ENCODE measurements at regions not wholly inside any gene's neighbourhood (a gene's known extent, or its start where the extent isn't known, plus 50 kb on each side); places are given as distances from the start of the nearest gene placed in this dataset.
A peak's percentile ranks its signal among the peaks of the same experiment; 100 is the strongest.
"Not testable (repeated sequence)": the region's sequence is repeated elsewhere in the genome, so short reads cannot be mapped to it uniquely, and the experiment has no call there.

GRCh38 chrX:7346021-7346420 lies 198.1 kb upstream of the PUDP start:
- H3K18ac ChIP-seq (ENCODE audit: low read depth in 1 of 2, low read length in 2 of 2), result no peak overlapping the region
- no peak overlapping the region for H2AK5ac ChIP-seq (ENCODE audit: low read length, severe bottlenecking)
- H3K9ac ChIP-seq (ENCODE audit: low read length), result no peak overlapping the region
- no peak overlapping the region for H2BK120ac ChIP-seq (ENCODE audit: low read depth, low read length)
- H3K27me3 ChIP-seq (ENCODE audit: control insufficient read depth in 1 of 2, insufficient read depth in 1 of 2, low read length in 2 of 2), result no peaks in the 10 kb centered on the region
- H3K4me3 ChIP-seq (ENCODE audit: insufficient read depth in 1 of 2, low read depth in 1 of 2, low read length in 2 of 2), result no peak overlapping the region
- no peak overlapping the region for H2BK15ac ChIP-seq (ENCODE audit: low read depth, poor library complexity, severe bottlenecking)
- H3K27ac ChIP-seq (ENCODE audit: low read length, poor library complexity, severe bottlenecking), result no peak overlapping the region
- peaks cover 0 to 5% of the 10 kb centered on the region in 2 experiments for H3K36me3 ChIP-seq (ENCODE audit: control insufficient read depth in 1 of 2, insufficient read depth in 2 of 2, low read depth in 1 of 2, low read length in 2 of 2)
- H3K4me2 ChIP-seq (ENCODE audit: low read length, poor library complexity, severe bottlenecking), result no peak overlapping the region
- no CpG with 5 or more reads among the region's 1 CpG for WGBS
- H4K91ac ChIP-seq (ENCODE audit: low read length), result no peak overlapping the region
- H2AFZ ChIP-seq (ENCODE audit: low read depth, low read length), result no peak overlapping the region
- no peak for DNase-seq
- H3K14ac ChIP-seq (ENCODE audit: low read length in 2 of 2), result no peak overlapping the region
- H3K9me3 ChIP-seq (ENCODE audit: control insufficient read depth, low read length), result no peaks in the 10 kb centered on the region
- H4K8ac ChIP-seq (ENCODE audit: low read length), result no peak overlapping the region
- H3K4me1 ChIP-seq (ENCODE audit: control insufficient read depth, insufficient read depth, low read depth, low read length), result no peaks in the 10 kb centered on the region
- H3K79me1 ChIP-seq (replicated peaks; ENCODE audit: low read length, poor library complexity, severe bottlenecking), result no peaks in the 10 kb centered on the region
- H3K23ac ChIP-seq (ENCODE audit: low read length in 2 of 2), result no peak overlapping the region
- H3K4ac ChIP-seq (ENCODE audit: low read depth in 1 of 2, low read length in 2 of 2), result no peak overlapping the region
- H2BK12ac ChIP-seq (ENCODE audit: low read length in 2 of 2), result no peak overlapping the region
- H2BK5ac ChIP-seq (ENCODE audit: low read depth, low read length, poor library complexity, severe bottlenecking), result no peak overlapping the region

GRCh38 chrX:7343181-7343580 lies 195.2 kb upstream of the PUDP start:
- Histone ChIP-seq H3K4me3 (ENCODE audit: insufficient read depth in 1 of 2, low read depth in 1 of 2, low read length in 2 of 2) (no peak overlapping the region), H4K8ac (ENCODE audit: low read length) (no peak overlapping the region)

GRCh38 chrX:7335816-7336362 lies 187.9 kb upstream of the PUDP start:
- not testable (repeated sequence) for H3K4me2 ChIP-seq (ENCODE audit: low read length, poor library complexity, severe bottlenecking)

More at GRCh38 chrX:7343181-7343580, 195.2 kb upstream of the PUDP start:
- DNase-seq, result no peak
- Histone ChIP-seq H2BK5ac (ENCODE audit: low read depth, low read length, poor library complexity, severe bottlenecking) (no peak overlapping the region), H3K36me3 (ENCODE audit: control insufficient read depth in 1 of 2, insufficient read depth in 2 of 2, low read depth in 1 of 2, low read length in 2 of 2) (no peaks in the 10 kb centered on the region), H3K4me2 (ENCODE audit: low read length, poor library complexity, severe bottlenecking) (no peak overlapping the region), H3K14ac (ENCODE audit: low read length in 2 of 2) (no peak overlapping the region), H3K9me3 (ENCODE audit: control insufficient read depth, low read length) (no peaks in the 10 kb centered on the region), H3K23ac (ENCODE audit: low read length in 2 of 2) (no peak overlapping the region), H3K27ac (ENCODE audit: low read length, poor library complexity, severe bottlenecking) (no peak overlapping the region), H2BK12ac (ENCODE audit: low read length in 2 of 2) (no peak overlapping the region), H2AFZ (ENCODE audit: low read depth, low read length) (no peak overlapping the region), H4K91ac (ENCODE audit: low read length) (no peak overlapping the region), H3K27me3 (ENCODE audit: control insufficient read depth in 1 of 2, insufficient read depth in 1 of 2, low read length in 2 of 2) (no peaks in the 10 kb centered on the region), H3K79me1 (replicated peaks; ENCODE audit: low read length, poor library complexity, severe bottlenecking) (no peaks in the 10 kb centered on the region), H2BK15ac (ENCODE audit: low read depth, poor library complexity, severe bottlenecking) (no peak overlapping the region), H2AK5ac (ENCODE audit: low read length, severe bottlenecking) (no peak overlapping the region), H3K18ac (ENCODE audit: low read depth in 1 of 2, low read length in 2 of 2) (no peak overlapping the region), H3K9ac (ENCODE audit: low read length) (no peak overlapping the region), H3K4ac (ENCODE audit: low read depth in 1 of 2, low read length in 2 of 2) (no peak overlapping the region), H2BK120ac (ENCODE audit: low read depth, low read length) (no peak overlapping the region), H3K4me1 (ENCODE audit: control insufficient read depth, insufficient read depth, low read depth, low read length) (no peaks in the 10 kb centered on the region)
- 100% methylated on average over 2 of the region's 3 CpGs for WGBS

GRCh38 chrX:7334253-7334935 lies 186.4 kb upstream of the PUDP start:
- H3K4me1 ChIP-seq (ENCODE audit: control insufficient read depth, insufficient read depth, low read depth, low read length), result peaks cover 3% of the 10 kb centered on the region
- H3K27me3 ChIP-seq (ENCODE audit: control insufficient read depth in 1 of 2, insufficient read depth in 1 of 2, low read length in 2 of 2), result no peaks in the 10 kb centered on the region
- no peak overlapping the region for H3K4ac ChIP-seq (ENCODE audit: low read depth in 1 of 2, low read length in 2 of 2)
- H3K27ac ChIP-seq (ENCODE audit: low read length, poor library complexity, severe bottlenecking), result peak overlapping the region; percentile 14
- H3K79me1 ChIP-seq (replicated peaks; ENCODE audit: low read length, poor library complexity, severe bottlenecking), result no peaks in the 10 kb centered on the region
- no peak overlapping the region for H2AFZ ChIP-seq (ENCODE audit: low read depth, low read length)
- no peaks in the 10 kb centered on the region for H3K36me3 ChIP-seq (ENCODE audit: control insufficient read depth in 1 of 2, insufficient read depth in 2 of 2, low read depth in 1 of 2, low read length in 2 of 2)
- no peak overlapping the region for H2BK15ac ChIP-seq (ENCODE audit: low read depth, poor library complexity, severe bottlenecking)
- H3K4me2 ChIP-seq (ENCODE audit: low read length, poor library complexity, severe bottlenecking), result no peak overlapping the region
- no peak overlapping the region for H2BK120ac ChIP-seq (ENCODE audit: low read depth, low read length)
- DNase-seq, result peak; percentile 72
- H2AK5ac ChIP-seq (ENCODE audit: low read length, severe bottlenecking), result no peak overlapping the region
- H3K9ac ChIP-seq (ENCODE audit: low read length), result no peak overlapping the region
- no peak overlapping the region for H3K23ac ChIP-seq (ENCODE audit: low read length in 2 of 2)
- no peak overlapping the region for H3K18ac ChIP-seq (ENCODE audit: low read depth in 1 of 2, low read length in 2 of 2)
- H2BK5ac ChIP-seq (ENCODE audit: low read depth, low read length, poor library complexity, severe bottlenecking), result no peak overlapping the region
- H4K8ac ChIP-seq (ENCODE audit: low read length), result no peak overlapping the region
- no peak overlapping the region for H2BK12ac ChIP-seq (ENCODE audit: low read length in 2 of 2)
- no peak overlapping the region for H4K91ac ChIP-seq (ENCODE audit: low read length)
- H3K9me3 ChIP-seq (ENCODE audit: control insufficient read depth, low read length), result no peaks in the 10 kb centered on the region
- H3K14ac ChIP-seq (ENCODE audit: low read length in 2 of 2), result no peak overlapping the region
- WGBS, result 67% methylated on average over 3 of the region's 5 CpGs
- H3K4me3 ChIP-seq (ENCODE audit: insufficient read depth in 1 of 2, low read depth in 1 of 2, low read length in 2 of 2), result no peak overlapping the region

More at GRCh38 chrX:7335816-7336362, 187.9 kb upstream of the PUDP start:
- H3K79me1 ChIP-seq (replicated peaks; ENCODE audit: low read length, poor library complexity, severe bottlenecking); H3K27me3 ChIP-seq (ENCODE audit: control insufficient read depth in 1 of 2, insufficient read depth in 1 of 2, low read length in 2 of 2); H3K4me3 ChIP-seq (ENCODE audit: insufficient read depth in 1 of 2, low read depth in 1 of 2, low read length in 2 of 2); H2BK120ac ChIP-seq (ENCODE audit: low read depth, low read length); H4K91ac ChIP-seq (ENCODE audit: low read length); H2BK12ac ChIP-seq (ENCODE audit: low read length in 2 of 2); H3K27ac ChIP-seq (ENCODE audit: low read length, poor library complexity, severe bottlenecking); DNase-seq; H3K4ac ChIP-seq (ENCODE audit: low read depth in 1 of 2, low read length in 2 of 2); H2BK5ac ChIP-seq (ENCODE audit: low read depth, low read length, poor library complexity, severe bottlenecking); H2AFZ ChIP-seq (ENCODE audit: low read depth, low read length); H2BK15ac ChIP-seq (ENCODE audit: low read depth, poor library complexity, severe bottlenecking); H3K14ac ChIP-seq (ENCODE audit: low read length in 2 of 2); H3K18ac ChIP-seq (ENCODE audit: low read depth in 1 of 2, low read length in 2 of 2); H3K23ac ChIP-seq (ENCODE audit: low read length in 2 of 2); H3K36me3 ChIP-seq (ENCODE audit: control insufficient read depth in 1 of 2, insufficient read depth in 2 of 2, low read depth in 1 of 2, low read length in 2 of 2); H3K9me3 ChIP-seq (ENCODE audit: control insufficient read depth, low read length); H2AK5ac ChIP-seq (ENCODE audit: low read length, severe bottlenecking); H4K8ac ChIP-seq (ENCODE audit: low read length); H3K9ac ChIP-seq (ENCODE audit: low read length); H3K4me1 ChIP-seq (ENCODE audit: control insufficient read depth, insufficient read depth, low read depth, low read length): not testable (repeated sequence)
- WGBS, result no CpG with 5 or more reads among the region's 2 CpGs

Measured in mesenchymal stem cell (in vitro differentiated cells and primary cell).